ENCODE measurements at regions not wholly inside any gene's neighbourhood (a gene's known extent, or its start where the extent isn't known, plus 50 kb on each side); places are given as distances from the start of the nearest gene placed in this dataset.

GRCh38 chr1:163876546-163876945 lies 554.8 kb downstream of the NUF2 start:
- H3K27ac ChIP-seq, result no peak overlapping the region
- TF ChIP-seq ZFX (IDR thresholded peaks at IDR 0.05) (no peak), CTCF (conservative IDR thresholded peaks at IDR 0.05) (no peak)

GRCh38 chr1:163877016-163877415 lies 555.3 kb downstream of the NUF2 start:
- TF ChIP-seq CTCF (conservative IDR thresholded peaks at IDR 0.05) (no peak), ZFX (IDR thresholded peaks at IDR 0.05) (no peak)
- H3K27ac ChIP-seq, result no peak overlapping the region

- TF ChIP-seq ZFX (IDR thresholded peaks at IDR 0.05) (no peak), CTCF (conservative IDR thresholded peaks at IDR 0.05) (no peak)
- H3K27ac ChIP-seq, result no peak overlapping the region
These were observed 563.8 kb downstream of the NUF2 start for GRCh38 chr1:163885510-163885909.

- H3K27ac ChIP-seq, result no peak overlapping the region
- TF ChIP-seq CTCF (conservative IDR thresholded peaks at IDR 0.05) (no peak), ZFX (IDR thresholded peaks at IDR 0.05) (no peak)
These were observed 574.2 kb downstream of the NUF2 start for GRCh38 chr1:163896001-163896400.

- no peak overlapping the region for H3K27ac ChIP-seq
- TF ChIP-seq ZFX (IDR thresholded peaks at IDR 0.05) (no peak), CTCF (conservative IDR thresholded peaks at IDR 0.05) (no peak)
These were observed 575.8 kb downstream of the NUF2 start for GRCh38 chr1:163897412-163898155.

GRCh38 chr1:163906283-163906682 lies 584.5 kb downstream of the NUF2 start:
- TF ChIP-seq ZFX (IDR thresholded peaks at IDR 0.05) (no peak), CTCF (conservative IDR thresholded peaks at IDR 0.05) (no peak)
- H3K27ac ChIP-seq, result no peak overlapping the region

GRCh38 chr1:163912170-163912884 lies 590.6 kb downstream of the NUF2 start:
- no peak for TF ChIP-seq CTCF (conservative IDR thresholded peaks at IDR 0.05)
- TF ChIP-seq ZFX (IDR thresholded peaks at IDR 0.05), result no peak
- no peak overlapping the region for H3K27ac ChIP-seq
